ENCODE measurements at regions not wholly inside any gene's neighbourhood (a gene's known extent, or its start where the extent isn't known, plus 50 kb on each side); places are given as distances from the start of the nearest gene placed in this dataset.

- TF ChIP-seq POLR2A (IDR thresholded peaks at IDR 0.05) (no peak), CTCF (IDR thresholded peaks at IDR 0.05) (no peak)
These were observed 529.5 kb upstream of the TBL1XR1 start for GRCh38 chr3:177726807-177727206.
